CD4-positive, alpha-beta T cell treated with Interferon alpha-2 for 1 hour (primary cell): ENCODE measurements at regions not wholly inside any gene's neighbourhood (a gene's known extent, or its start where the extent isn't known, plus 50 kb on each side); places are given as distances from the start of the nearest gene placed in this dataset.

Experiments
- DNase-seq, 2 donors: peaks; one replicate each; pipeline ENCODE4 v3.0.0-alpha.2; 2020 to 2022

DNA sequence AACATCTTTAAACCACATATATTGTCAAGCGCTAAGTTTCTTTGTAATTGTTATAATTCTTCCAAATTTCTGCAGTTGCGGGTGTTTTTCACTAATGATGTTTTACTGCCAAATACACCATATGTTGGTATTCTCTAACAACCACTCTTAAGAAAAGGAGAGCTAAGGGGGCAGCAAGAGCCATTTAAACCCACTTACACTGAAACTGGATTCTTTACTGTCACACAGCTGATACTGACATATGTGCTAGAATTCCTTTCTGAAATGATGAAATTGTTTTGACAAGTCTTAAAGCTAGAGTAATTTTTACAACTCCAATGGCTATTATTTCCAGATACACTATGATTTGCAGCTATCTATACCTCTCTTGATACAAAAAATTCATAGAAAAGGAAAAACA, 483.1 kb downstream of the CDH11 start:
- no peak for DNase-seq

DNA sequence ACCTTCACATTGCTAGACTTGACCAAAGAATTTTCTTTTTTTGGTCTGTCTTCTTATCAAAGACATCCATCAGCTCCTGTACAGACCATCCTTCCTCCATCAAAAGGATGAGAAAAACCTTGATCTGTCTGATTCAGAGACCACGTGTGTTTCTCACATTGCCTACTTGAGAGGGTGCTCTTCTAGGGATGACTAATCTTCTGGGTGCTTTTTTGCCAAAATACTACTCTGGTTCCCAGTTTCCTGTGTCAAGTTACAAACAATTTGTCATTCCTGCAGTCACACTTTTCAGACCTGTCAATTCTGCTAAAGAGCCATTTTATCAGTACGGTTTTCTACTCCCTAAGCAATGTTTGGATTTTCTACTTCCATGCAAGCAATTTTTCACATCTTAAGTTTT, 492.2 kb downstream of the CDH11 start:
- no peak for DNase-seq

DNA sequence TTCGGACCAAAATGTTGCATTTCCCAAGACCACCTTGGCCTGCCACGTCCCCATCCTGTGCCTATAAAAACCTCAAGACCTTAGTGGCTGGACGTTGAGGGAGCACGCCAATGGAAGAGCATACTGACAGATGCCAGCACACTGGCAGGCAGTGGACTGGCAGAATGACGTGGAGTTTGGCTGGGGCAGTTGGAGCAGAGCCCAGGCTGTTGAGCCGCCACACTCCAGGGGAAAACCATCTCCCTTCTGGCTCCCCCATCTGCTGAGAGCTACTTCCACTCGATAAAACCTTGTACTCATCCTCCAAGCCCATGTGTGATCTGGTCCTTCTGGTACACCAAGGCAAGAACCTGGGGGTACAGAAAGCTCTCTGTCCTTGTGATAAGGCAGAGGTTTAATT, 494.1 kb downstream of the CDH11 start:
- DNase-seq = no peak

DNA sequence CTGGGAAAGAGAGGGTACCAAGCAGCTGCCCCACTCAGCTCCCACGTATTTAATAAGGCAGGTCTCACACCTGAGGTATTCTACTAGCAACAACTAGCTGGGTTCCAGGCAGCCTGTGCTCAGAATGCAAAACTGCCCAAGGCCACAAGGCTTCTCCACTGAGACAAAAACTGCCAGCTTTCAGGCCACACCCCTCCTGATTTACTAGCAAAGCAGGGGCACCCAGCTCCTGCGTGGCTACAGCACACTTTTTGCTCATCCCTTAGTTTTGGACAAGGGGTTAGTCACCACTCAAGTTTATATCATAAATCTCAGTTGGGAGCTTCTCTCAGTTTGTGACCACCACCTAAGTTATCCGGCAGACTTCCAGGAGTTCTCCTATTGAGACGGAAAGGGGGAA, 494.6 kb downstream of the CDH11 start:
- no peak for DNase-seq

DNA sequence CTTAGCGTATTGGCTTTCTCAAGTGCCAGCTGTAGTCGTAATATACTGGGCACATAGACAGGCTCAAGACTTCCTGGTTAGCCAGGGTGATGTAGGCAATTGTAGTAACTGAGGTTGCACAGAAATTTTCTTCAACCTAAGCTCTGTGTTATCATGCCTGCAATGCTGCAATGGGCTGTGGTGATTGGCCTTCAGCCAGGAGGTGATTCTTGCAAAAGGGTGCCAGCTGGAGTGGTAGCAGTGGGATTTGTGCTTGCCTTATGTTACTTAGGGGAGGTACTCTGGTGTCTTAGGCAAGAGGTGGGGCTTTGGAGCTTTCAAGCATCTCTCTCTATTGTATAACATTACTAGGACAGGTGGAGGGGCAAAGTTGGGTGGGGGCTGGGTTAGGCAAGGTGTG, 495.1 kb downstream of the CDH11 start:
- no peak for DNase-seq

DNA sequence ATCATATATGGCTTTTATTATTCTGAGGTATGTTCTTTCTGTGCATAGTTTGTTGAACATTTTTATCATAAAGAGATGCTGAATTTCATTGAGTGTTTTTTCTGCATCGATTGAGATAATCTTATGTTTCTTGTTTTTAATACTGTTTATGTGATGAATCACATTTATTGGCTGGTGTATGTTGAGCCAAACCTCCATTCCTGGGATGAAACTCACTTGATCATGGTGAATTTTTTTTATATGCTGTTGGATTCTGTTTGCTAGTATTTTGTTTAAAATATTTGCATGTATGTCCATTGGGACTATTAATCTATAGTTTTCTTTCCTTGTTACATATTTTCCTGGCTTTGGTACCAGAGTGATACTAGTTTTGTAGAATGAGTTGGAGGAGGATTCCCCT, 500.2 kb downstream of the CDH11 start:
- no peak for DNase-seq

DNA sequence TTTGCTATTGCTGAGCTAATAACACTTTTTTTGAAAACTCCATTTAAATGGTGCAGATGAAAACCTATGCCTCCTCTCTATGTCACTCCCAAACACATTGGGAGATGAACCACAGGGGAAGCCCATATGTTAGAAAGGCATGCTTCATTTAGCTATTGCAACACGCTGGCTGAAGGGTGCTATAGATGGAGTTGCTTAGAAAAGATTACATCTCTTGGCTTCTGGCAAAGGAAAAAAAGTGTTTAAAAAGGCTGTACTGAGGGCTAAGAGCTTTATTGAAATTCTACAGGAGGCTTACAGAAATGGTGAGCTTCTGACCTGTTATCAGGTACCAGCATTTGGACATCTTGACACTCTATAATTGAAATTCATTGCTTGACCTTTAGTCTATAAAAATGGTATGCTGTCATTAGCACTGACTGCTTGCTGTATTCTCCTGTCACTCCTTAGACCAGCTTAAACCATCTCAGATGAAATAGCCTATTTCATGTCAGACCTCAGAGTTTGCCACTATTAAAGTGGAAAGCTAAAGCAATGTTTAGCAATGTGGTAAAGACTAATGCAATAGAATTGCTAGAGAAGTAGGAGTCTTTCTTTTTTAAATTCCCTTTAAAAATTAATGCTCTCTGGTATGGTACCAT, 503.9 kb downstream of the CDH11 start:
- no peak for DNase-seq

DNA sequence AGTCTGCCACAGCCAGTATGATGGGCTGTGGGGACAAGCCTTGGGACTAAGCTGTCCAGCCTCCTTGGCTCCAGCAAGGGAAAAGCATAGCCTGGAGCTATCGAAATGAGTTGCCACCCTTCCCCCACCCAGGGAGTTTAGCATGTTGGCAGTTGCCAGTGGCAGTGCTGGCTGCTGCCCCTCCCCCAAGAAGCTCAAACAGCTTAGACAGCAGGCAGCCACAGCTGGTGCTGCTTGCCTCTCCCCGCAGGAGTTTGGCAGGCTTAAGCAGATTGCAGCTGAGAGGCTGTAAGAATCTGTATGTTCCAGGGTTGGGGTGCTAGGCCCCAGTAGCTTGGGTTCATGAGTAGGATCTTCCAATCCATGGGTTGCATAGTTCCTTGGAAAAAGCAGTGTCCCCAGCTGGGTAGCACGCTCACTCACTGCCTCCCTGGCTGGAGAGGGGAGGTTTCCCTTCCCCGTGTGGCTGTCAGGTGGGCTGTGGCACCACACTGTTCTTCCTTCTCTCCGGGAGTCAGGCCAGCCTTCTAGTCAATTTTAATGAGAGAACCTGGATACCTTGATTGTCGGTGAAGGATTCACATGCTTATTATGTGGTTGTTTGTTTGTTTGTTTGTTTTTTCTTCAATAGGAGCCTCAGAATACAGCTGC, 506.1 kb downstream of the CDH11 start:
- no peak for DNase-seq

DNA sequence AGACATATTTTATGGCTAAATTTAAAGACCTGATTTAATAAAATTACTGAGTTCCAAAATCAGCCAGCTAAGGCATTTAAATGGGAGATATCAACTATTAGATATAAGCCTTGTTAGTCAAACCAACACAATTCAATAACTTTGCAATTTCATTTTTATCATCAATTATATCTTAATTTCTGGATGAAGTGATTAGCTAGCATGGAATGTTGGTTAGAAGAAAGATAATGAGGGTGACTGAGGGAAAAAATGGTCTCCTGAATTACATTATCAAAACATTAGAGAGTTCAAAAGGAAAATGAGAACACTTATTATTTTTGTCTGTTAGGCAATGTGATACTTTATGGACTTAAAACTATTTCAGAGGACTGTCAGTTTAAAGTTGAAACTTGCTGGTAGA, 525.7 kb downstream of the CDH11 start:
- no peak for DNase-seq

DNA sequence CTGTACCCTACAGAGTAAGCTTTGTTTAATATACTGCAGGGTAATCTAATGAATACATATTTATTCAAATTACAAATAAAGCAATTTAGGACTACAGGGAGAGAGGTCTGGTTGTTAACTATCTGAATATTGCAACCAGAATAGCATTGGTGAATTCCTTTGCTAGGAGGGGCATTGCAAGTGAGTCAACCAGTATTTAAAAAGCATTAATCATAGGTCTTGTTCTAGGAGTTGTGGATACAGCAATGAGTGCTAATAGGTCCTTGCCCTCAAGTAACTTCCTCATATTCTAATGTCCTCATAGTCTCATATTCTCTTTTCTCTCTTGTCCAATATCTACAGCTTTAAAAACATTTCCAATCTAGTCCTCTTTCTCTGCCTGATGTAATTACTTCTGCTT, 531.4 kb downstream of the CDH11 start:
- DNase-seq = no peak

DNA sequence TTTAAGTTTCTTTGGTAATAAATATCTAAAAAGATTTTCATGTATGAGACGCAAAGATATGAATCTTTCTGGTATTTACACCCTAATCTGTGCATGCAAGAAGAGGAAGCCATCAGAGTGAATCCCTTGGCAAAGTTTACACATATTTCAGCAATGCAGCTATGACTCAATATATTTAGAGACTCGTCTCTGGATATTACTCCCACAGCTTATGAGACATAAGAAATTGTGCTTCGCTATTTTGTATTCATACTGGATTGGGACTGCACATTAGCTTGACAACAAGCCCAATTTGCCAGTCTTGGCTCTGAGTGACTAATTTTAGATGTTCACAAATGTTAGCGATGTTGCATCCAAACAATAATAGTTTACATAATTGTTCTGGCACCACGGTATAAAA, 532.0 kb downstream of the CDH11 start:
- DNase-seq = no peak

DNA sequence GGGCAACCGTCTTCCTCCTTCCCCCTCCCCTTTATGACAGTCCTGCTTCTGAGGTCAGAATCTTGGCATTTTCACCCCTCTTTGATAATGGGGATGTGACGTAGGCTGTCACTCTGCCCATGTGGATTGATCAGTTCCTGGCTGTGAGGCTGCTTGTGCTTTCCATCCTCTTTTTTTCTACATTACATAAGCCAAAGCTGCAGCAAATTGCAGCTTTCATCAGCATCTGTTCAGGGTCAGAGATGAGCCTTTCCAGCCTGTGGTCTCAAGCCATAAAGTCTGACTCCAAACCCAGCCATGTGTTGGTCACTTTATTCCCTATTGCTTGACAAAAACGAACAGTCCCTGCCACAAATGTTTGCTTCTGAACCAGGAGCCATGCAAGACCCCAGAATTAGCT, 535.1 kb downstream of the CDH11 start:
- no peak for DNase-seq

DNA sequence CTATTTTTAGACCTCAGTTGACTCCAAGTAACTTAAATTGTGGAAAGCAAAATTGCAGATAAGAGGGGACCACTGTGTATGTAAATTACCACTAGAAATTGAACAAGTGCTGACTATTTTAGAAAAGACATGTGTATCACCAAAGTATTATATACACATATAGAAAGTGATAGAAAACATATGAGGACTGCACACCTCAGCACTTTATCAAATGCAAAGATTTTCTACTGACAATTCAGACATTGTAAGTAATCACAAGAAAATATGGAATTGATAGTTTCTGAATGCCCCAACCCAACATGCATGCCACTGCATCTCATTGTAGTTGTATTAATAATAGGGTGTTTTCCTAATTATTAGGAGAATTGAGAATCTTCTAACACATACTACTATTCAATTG, 536.5 kb downstream of the CDH11 start:
- no peak for DNase-seq

DNA sequence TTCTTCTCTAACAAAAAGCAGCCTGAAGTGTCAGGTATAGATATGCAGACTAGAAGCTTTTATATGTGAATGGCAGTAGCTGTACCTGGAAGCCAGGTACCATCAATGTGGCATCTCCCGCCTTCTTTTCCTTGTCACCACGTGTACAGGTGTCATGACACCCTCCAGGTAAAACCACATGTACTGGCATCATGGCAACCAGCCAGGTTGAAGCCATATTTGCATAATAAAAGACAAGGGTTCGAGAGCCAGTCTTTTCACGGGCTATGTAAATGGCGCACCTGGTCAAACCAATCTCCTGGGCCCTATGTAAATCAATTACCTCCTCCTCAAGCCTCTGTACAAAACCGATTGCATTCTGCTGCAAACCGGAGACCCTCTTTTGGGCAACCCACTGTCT, 541.3 kb downstream of the CDH11 start:
- no peak for DNase-seq

DNA sequence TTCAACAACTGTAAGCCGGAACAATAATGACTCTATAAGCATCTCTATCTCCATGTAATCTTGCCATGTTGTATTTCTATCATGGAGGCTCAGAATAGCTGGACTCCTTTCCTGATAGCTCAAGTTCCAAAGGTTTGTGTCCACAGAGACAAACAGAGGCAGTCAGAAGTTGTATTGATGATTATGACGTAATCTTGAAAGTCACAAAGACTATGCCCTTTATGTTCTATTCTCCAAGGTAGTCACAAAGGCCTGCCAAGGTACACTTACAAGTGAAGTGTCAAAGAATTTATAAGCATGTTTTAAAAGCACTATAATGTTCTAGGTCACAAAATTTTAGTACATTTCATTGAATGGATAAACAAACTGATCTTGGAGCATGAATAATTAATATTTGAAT, 542.2 kb downstream of the CDH11 start:
- DNase-seq = no peak

DNA sequence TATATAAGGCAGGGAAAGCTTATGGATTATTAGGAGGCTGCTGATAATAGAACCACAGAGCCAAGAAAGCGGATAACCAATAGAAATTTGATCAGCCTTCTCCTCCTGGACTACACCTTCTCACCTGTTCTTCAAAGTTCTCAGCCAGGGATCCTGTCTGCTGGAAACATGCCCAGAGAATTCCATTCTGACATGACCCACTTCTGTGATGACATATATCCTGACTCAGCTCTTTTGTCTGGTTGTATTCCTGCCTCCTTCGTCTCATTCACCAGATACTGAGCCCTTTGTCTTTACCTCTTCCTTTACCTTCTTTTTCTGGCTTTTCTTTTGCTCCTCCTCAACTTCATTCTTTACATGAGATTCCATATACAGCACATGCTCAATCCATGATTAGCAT, 576.1 kb downstream of the CDH11 start:
- no peak for DNase-seq

DNA sequence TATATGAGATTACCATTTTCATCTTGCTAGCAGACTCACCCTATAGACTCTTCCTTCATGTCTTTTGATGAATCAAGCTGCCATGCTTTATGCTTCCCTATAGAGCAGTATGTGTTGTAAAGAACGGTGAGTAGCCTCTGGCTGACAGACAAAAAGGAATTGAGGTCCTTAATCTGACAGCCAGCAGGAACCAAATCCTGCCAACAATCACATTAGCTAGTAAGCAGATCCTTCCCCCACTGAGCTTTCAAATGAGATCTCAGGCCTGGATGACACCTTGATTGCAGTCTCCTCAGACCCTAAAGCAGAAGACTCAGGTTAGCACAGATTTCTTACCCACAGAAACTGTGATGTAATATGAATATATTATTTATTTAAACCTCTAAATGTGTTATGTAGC, 577.0 kb downstream of the CDH11 start:
- no peak for DNase-seq

DNA sequence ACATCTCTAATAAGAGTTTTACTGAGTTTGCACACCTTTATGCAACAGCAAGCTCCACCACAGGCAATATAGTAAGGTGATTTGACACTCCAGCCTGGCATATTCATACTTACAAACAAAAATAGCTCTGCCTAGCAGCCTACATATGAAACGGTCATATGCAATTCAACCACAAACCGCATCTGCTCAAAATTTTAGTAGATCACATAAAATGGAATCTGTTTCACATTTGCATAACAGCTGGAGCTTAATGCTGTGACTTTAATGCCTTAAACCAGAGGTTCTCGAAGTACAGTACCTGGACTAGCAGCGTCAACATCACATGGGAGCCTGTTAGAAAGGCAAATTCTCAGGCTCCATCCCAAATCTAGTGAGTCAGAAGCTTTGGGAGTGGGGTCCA, 578.4 kb downstream of the CDH11 start:
- no peak for DNase-seq

DNA sequence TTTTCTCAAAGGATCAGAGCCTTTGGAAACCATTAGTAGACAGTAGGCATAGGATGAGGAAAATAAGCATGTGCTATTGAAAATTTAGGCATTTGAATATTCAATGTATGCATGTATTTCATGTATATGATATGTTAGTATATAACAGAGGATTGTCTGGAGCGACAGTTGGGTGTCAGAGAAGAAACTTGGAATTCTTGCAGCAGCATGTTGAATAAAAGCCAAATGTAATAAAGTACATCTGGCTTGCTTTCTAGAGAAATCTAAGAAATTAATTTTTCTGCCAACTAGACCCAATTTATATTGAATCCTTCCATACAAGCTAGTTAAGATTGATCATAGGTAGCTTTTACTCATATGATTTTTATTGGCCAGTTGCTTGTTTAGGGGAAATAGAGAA, 578.8 kb downstream of the CDH11 start:
- DNase-seq = no peak

DNA sequence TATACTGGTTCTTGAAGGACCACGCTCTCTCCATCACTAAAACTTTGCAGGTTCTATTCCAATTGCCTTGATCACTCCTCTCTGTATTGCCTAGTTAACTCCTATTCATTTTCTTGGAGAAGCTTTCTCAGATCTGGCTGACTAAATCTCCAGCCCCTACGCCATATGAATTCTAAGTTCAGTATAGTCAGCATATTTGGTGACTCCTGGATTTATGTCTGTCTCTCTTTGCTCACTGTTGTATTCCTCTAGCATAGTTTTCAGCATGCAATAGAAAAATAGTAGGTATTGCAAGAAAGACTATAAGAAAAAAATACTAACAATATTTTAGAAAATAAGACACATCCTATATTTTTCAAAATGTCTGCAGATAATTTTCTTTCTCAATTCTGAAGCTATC, 579.7 kb downstream of the CDH11 start:
- no peak for DNase-seq

DNA sequence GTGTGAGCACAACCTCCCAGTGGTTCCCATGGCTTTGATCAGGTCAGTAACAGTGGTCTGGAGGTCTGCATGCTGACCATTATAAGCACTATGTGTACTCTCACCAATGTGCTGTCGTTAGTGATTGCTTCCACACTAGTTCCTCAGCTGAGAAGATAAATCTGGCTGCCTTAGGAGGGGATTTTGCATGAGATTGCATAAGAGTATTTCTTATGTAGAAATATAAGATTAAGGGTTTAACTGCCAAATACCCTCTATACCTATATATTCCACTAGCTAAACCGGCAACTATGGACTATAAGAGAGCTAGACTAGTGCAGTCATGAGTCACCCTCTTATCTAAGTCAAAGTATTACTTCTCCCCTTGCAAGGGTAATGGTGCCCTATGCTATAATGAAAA, 580.2 kb downstream of the CDH11 start:
- DNase-seq = no peak

DNA sequence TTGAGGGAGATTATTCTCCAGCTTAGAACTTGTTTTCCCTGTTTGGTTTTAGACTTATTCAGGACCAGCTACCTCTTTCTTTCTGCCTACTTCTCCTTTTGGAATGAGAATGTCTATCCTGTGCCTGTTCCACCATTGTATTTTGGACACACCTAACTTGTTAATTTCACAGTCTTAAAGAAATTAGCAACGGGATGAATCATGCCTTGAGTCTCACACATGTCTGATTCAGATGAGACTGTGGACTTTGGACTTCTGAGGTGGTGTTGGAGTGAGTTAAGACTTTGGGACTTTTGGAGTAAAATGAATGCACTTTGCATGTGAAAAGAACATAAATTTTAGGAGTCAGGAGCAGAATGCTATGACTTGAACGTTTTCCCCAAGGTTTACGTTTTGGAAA, 581.4 kb downstream of the CDH11 start:
- no peak for DNase-seq

DNA sequence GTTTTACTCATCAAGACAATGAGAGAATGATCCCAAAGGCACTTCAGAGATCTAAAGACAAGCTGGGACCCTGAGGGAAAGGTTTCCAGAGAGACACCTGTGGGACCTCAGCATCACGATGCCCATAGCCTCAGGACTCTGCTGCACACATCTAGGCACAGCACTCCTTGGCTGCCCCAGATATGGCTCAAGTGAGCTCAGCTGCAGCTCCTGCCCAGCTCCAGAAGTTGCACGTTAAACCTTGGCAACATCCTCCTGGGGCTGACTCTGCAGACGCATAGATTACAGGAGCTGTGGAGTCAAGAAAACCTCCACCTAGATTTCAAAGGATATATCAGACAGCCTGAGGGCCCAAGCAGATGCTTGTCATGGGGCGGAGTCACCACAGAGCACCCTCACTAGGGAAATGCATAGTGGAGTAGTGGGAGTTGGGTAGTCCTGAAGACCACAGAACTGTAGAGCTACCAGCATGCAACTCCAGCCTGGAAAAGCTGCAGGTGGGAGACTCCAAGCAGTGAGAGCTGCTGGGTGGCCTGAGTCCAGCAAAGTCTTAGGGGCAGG, 582.0 kb downstream of the CDH11 start:
- no peak for DNase-seq

DNA sequence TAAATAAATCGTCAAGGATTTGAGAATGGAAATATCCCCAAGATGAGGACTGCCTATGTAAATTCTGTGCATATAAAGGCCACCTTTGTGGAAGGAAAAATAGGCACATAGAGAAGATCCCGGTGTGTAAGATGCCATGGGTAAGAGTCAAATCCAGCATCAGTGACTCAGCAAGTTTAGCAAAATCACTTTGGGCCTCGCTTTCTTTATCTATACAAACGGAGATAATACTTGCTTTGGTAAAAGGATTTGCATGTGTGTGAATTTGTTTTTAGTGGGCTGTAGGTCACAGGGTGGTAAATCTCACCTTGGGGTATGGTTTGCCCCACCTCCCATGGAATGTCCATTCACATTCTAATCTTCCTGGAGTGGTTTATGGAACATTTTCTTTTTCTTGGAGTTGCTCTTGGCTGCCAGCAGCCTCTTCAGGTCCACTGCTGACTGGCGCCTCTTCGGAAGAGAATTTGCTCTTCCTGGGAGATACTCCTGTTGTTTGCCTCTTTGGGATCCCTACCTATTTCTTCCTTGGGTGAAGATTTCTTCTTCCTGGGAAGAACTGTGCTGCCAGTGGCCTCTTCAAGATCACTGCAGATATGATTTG, 587.6 kb downstream of the CDH11 start:
- no peak for DNase-seq

DNA sequence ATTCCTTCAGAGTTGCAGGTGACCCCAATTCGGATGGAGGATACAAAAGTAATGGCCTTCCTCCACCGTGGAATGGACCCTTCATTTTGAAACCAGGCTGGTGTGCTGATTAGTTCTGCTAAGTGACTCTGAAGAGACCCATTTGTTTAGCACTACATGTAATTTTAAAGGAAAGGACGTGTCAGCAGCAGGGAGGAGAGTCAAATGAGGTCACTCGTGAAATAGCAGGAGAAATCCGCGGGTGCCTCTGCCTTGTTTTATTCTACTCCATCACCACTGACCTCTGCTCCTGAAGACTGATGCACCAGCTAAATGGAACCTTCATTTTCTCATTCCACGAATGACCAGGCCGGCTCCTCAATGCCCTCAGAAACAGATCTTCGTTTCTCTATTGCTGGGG, 589.2 kb downstream of the CDH11 start:
- no peak for DNase-seq
